OCI-LY3 (cell line): ENCODE measurements at regions not wholly inside any gene's neighbourhood (a gene's known extent, or its start where the extent isn't known, plus 50 kb on each side); places are given as distances from the start of the nearest gene placed in this dataset.

ENCODE experiments used
- EZH2phosphoT487 ChIP-seq: fragments of 200-600 bp; shearing (Covaris generic); IDR thresholded peaks from 2 replicates; pipeline ENCODE4 v1.6.1; 2018; ENCODE audit warnings: antibody characterized with exemption, mixed run types, low read depth
- TF ChIP-seq, protein P1 (sequence below): fragments of 200-600, 300-600 bp; sonication (generic); IDR thresholded peaks from 2 replicates; pipeline ENCODE4 v1.5.1; 2014; ENCODE audit warnings: antibody characterized with exemption, low read length, low read depth

DNA sequence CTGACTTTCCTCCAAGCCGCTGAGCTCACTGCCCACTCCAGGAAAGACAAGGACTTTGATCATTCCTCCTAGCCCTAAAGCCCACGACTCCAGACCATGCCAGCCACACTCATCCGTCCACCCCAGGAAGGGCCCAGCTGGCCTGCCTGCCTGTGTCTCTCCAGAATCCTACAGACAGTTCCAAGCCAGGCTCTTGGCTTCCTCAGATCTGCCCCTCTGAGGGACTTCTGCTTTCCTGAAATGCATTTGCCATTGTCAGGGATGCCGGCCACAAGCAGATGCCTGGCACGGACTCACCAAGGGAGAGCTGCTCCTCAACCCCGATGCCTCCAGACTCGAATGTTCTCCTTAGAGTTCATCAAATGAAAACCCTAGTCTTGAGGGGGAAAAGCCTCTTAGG, 155.8 kb downstream of the OAT start:
- TF ChIP-seq, protein P1, sequence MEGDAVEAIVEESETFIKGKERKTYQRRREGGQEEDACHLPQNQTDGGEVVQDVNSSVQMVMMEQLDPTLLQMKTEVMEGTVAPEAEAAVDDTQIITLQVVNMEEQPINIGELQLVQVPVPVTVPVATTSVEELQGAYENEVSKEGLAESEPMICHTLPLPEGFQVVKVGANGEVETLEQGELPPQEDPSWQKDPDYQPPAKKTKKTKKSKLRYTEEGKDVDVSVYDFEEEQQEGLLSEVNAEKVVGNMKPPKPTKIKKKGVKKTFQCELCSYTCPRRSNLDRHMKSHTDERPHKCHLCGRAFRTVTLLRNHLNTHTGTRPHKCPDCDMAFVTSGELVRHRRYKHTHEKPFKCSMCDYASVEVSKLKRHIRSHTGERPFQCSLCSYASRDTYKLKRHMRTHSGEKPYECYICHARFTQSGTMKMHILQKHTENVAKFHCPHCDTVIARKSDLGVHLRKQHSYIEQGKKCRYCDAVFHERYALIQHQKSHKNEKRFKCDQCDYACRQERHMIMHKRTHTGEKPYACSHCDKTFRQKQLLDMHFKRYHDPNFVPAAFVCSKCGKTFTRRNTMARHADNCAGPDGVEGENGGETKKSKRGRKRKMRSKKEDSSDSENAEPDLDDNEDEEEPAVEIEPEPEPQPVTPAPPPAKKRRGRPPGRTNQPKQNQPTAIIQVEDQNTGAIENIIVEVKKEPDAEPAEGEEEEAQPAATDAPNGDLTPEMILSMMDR = no peak
- no peak for TF ChIP-seq EZH2phosphoT487
